ENCODE measurements at regions not wholly inside any gene's neighbourhood (a gene's known extent, or its start where the extent isn't known, plus 50 kb on each side); places are given as distances from the start of the nearest gene placed in this dataset.

DNA sequence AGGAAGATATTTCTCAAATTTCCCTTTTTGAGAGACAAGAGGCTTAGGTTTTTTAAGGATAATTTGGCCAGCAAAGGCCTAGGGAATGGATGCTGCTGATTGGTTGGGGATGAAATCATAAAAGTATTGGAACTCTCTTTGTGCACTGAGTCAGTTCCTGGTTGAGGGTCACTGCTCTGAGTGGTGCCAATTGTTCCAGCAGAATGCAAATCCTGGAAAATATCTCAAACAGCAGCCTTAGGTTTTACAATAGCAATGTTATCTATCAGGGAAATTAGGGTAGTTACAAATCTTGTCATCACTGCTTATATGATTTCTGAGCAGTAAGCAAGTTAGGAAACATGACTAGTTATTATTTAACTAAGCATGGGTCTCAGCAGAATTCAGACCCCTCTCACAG is 96.2 kb downstream of the RAD51AP2 start:
- DNase-seq (ENCODE audit: low spot score), result no peak
- no peaks in the 10 kb centered on the region for H3K9me3 ChIP-seq (ENCODE audit: low read depth)
- H4K20me1 ChIP-seq (ENCODE audit: insufficient read depth, poor library complexity, severe bottlenecking), result no peaks in the 10 kb centered on the region
- H3K4me2 ChIP-seq, result no peak overlapping the region
- no peak overlapping the region for H3K27ac ChIP-seq
- no peaks in the 10 kb centered on the region for H3K27me3 ChIP-seq
- H3K9me2 ChIP-seq (replicated peaks; ENCODE audit: insufficient read depth), result no peaks in the 10 kb centered on the region
- no peaks in the 10 kb centered on the region for H3K79me2 ChIP-seq
- H3K36me3 ChIP-seq (replicated peaks; ENCODE audit: insufficient read depth, low read depth), result no peaks in the 10 kb centered on the region
- no peaks in the 10 kb centered on the region for H3K4me1 ChIP-seq (ENCODE audit: insufficient read depth)
- no peak overlapping the region for H3K4me3 ChIP-seq
- no peak overlapping the region for H2AFZ ChIP-seq
- TF ChIP-seq EZH2 (IDR thresholded peaks at IDR 0.05; ENCODE audit: borderline replicate concordance) (no peak), EZH2phosphoT487 (IDR thresholded peaks at IDR 0.05; ENCODE audit: low read depth, severe bottlenecking, unreplicated experiment) (no peak)
- TF ChIP-seq, protein P1, sequence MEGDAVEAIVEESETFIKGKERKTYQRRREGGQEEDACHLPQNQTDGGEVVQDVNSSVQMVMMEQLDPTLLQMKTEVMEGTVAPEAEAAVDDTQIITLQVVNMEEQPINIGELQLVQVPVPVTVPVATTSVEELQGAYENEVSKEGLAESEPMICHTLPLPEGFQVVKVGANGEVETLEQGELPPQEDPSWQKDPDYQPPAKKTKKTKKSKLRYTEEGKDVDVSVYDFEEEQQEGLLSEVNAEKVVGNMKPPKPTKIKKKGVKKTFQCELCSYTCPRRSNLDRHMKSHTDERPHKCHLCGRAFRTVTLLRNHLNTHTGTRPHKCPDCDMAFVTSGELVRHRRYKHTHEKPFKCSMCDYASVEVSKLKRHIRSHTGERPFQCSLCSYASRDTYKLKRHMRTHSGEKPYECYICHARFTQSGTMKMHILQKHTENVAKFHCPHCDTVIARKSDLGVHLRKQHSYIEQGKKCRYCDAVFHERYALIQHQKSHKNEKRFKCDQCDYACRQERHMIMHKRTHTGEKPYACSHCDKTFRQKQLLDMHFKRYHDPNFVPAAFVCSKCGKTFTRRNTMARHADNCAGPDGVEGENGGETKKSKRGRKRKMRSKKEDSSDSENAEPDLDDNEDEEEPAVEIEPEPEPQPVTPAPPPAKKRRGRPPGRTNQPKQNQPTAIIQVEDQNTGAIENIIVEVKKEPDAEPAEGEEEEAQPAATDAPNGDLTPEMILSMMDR (IDR thresholded peaks at IDR 0.05; ENCODE audit: poor library complexity), result no peak

GRCh38 chr2:17416884-17417391 is 101.3 kb downstream of the RAD51AP2 start:
- Histone ChIP-seq H2AFZ (no peak overlapping the region), H3K9me3 (ENCODE audit: low read depth) (no peaks in the 10 kb centered on the region), H3K4me2 (no peak overlapping the region), H3K36me3 (replicated peaks; ENCODE audit: insufficient read depth, low read depth) (no peaks in the 10 kb centered on the region), H3K4me3 (no peak overlapping the region), H3K4me1 (ENCODE audit: insufficient read depth) (no peaks in the 10 kb centered on the region), H3K79me2 (no peaks in the 10 kb centered on the region), H3K27ac (no peak overlapping the region), H3K9me2 (replicated peaks; ENCODE audit: insufficient read depth) (no peaks in the 10 kb centered on the region), H4K20me1 (ENCODE audit: insufficient read depth, poor library complexity, severe bottlenecking) (no peaks in the 10 kb centered on the region), H3K27me3 (no peaks in the 10 kb centered on the region)
- WGBS (ENCODE audit: low lambda C conversion rate, missing lambda C conversion rate), result 96% methylated on average over 3 of the region's 3 CpGs
- no peak for DNase-seq (ENCODE audit: low spot score)
- no peak for TF ChIP-seq EZH2 (IDR thresholded peaks at IDR 0.05; ENCODE audit: borderline replicate concordance)
- TF ChIP-seq EZH2phosphoT487 (IDR thresholded peaks at IDR 0.05; ENCODE audit: low read depth, severe bottlenecking, unreplicated experiment), result no peak
- TF ChIP-seq, protein P1 (IDR thresholded peaks at IDR 0.05; ENCODE audit: poor library complexity), result no peak

GRCh38 chr2:17413036-17413435 is 105.2 kb downstream of the RAD51AP2 start:
- Histone ChIP-seq H3K4me3 (no peak overlapping the region), H3K79me2 (no peaks in the 10 kb centered on the region), H3K9me3 (ENCODE audit: low read depth) (no peaks in the 10 kb centered on the region), H3K9me2 (replicated peaks; ENCODE audit: insufficient read depth) (no peaks in the 10 kb centered on the region), H2AFZ (no peak overlapping the region), H4K20me1 (ENCODE audit: insufficient read depth, poor library complexity, severe bottlenecking) (no peaks in the 10 kb centered on the region), H3K27me3 (no peaks in the 10 kb centered on the region), H3K4me2 (no peak overlapping the region), H3K4me1 (ENCODE audit: insufficient read depth) (no peaks in the 10 kb centered on the region), H3K36me3 (replicated peaks; ENCODE audit: insufficient read depth, low read depth) (no peaks in the 10 kb centered on the region), H3K27ac (no peak overlapping the region)
- WGBS (ENCODE audit: low lambda C conversion rate, missing lambda C conversion rate), result 88% methylated on average over 1 of the region's 1 CpG
- TF ChIP-seq EZH2 (IDR thresholded peaks at IDR 0.05; ENCODE audit: borderline replicate concordance) (no peak), EZH2phosphoT487 (IDR thresholded peaks at IDR 0.05; ENCODE audit: low read depth, severe bottlenecking, unreplicated experiment) (no peak)
- TF ChIP-seq, protein P1 (IDR thresholded peaks at IDR 0.05; ENCODE audit: poor library complexity), result no peak
- no peak for DNase-seq (ENCODE audit: low spot score)

DNA sequence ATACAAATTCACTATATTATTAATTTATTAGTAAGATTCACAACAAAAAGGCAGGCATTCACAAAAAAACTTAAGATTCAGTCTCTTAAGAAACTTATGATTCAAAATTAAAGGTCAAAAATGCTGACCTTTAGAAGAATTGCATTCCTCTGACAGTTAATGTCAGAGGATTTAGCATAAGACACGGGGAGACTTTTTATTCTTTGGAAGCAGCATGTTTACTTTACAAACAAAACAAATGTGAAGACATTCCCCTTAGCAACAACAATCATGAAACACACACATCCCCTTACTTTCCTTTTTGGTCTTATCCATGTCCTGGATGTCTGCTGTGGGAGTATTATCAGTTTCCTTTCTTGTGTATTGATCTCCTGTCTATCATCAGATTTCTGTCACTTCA is 117.1 kb downstream of the RAD51AP2 start:
- H3K9me2 ChIP-seq (replicated peaks; ENCODE audit: insufficient read depth), result no peaks in the 10 kb centered on the region
- no peak for DNase-seq (ENCODE audit: low spot score)
- TF ChIP-seq EZH2phosphoT487 (IDR thresholded peaks at IDR 0.05; ENCODE audit: low read depth, severe bottlenecking, unreplicated experiment), result no peak
- TF ChIP-seq EZH2 (IDR thresholded peaks at IDR 0.05; ENCODE audit: borderline replicate concordance), result no peak
- TF ChIP-seq, protein P1 (IDR thresholded peaks at IDR 0.05; ENCODE audit: poor library complexity), result no peak
- H3K79me2 ChIP-seq, result no peaks in the 10 kb centered on the region
- no peaks in the 10 kb centered on the region for H3K36me3 ChIP-seq (replicated peaks; ENCODE audit: insufficient read depth, low read depth)
- no peak overlapping the region for H2AFZ ChIP-seq
- 54% methylated on average over 1 of the region's 1 CpG for WGBS (ENCODE audit: low lambda C conversion rate, missing lambda C conversion rate)
- H3K4me2 ChIP-seq, result no peak overlapping the region
- no peak overlapping the region for H3K4me3 ChIP-seq
- H3K9me3 ChIP-seq (ENCODE audit: low read depth), result no peaks in the 10 kb centered on the region
- H4K20me1 ChIP-seq (ENCODE audit: insufficient read depth, poor library complexity, severe bottlenecking), result no peaks in the 10 kb centered on the region
- H3K27me3 ChIP-seq, result no peaks in the 10 kb centered on the region
- no peaks in the 10 kb centered on the region for H3K4me1 ChIP-seq (ENCODE audit: insufficient read depth)
- no peak overlapping the region for H3K27ac ChIP-seq

Measured in hepatocyte (in vitro differentiated cells).